ENCODE measurements at regions not wholly inside any gene's neighbourhood (a gene's known extent, or its start where the extent isn't known, plus 50 kb on each side); places are given as distances from the start of the nearest gene placed in this dataset.

GRCh38 chr2:2870106-2870505 lies 507.5 kb downstream of the EIPR1 start:
- H3K27ac ChIP-seq, result no peak overlapping the region
- intact Hi-C loops (cut with DNase I), result no loop called here
- no peaks in the 10 kb centered on the region for H3K9me3 ChIP-seq
- H3K4me3 ChIP-seq, result no peak overlapping the region
- H3K36me3 ChIP-seq, result no peaks in the 10 kb centered on the region
- TF ChIP-seq CTCF (IDR thresholded peaks at IDR 0.05), result no peak
- no peaks in the 10 kb centered on the region for H3K4me1 ChIP-seq
- no peak for DNase-seq
- H3K27me3 ChIP-seq, result no peaks in the 10 kb centered on the region
- no peak for ATAC-seq

GRCh38 chr2:2869553-2869952 lies 508.1 kb downstream of the EIPR1 start:
- no peak for TF ChIP-seq CTCF (IDR thresholded peaks at IDR 0.05)
- H3K4me3 ChIP-seq, result no peak overlapping the region
- no peaks in the 10 kb centered on the region for H3K27me3 ChIP-seq
- ATAC-seq (no peak), DNase-seq (no peak)
- no peaks in the 10 kb centered on the region for H3K36me3 ChIP-seq
- H3K9me3 ChIP-seq, result no peaks in the 10 kb centered on the region
- no peaks in the 10 kb centered on the region for H3K4me1 ChIP-seq
- intact Hi-C loops (cut with DNase I), result no loop called here
- H3K27ac ChIP-seq, result no peak overlapping the region

- Histone ChIP-seq H3K27ac (no peak overlapping the region), H3K4me1 (no peaks in the 10 kb centered on the region), H3K9me3 (no peaks in the 10 kb centered on the region), H3K36me3 (no peaks in the 10 kb centered on the region), H3K4me3 (no peak overlapping the region), H3K27me3 (no peaks in the 10 kb centered on the region)
- DNase-seq, result no peak
- ATAC-seq, result no peak
- no peak for TF ChIP-seq CTCF (IDR thresholded peaks at IDR 0.05)
- intact Hi-C loops (cut with DNase I), result no loop called here
Observed at GRCh38 chr2:2868085-2868484, 509.5 kb downstream of the EIPR1 start.

- no peak overlapping the region for H3K4me3 ChIP-seq
- no peak for ATAC-seq
- H3K9me3 ChIP-seq, result no peaks in the 10 kb centered on the region
- no peaks in the 10 kb centered on the region for H3K36me3 ChIP-seq
- H3K4me1 ChIP-seq, result no peaks in the 10 kb centered on the region
- H3K27ac ChIP-seq, result no peak overlapping the region
- DNase-seq, result no peak
- intact Hi-C loops (cut with DNase I), result no loop called here
- TF ChIP-seq CTCF (IDR thresholded peaks at IDR 0.05), result no peak
- no peaks in the 10 kb centered on the region for H3K27me3 ChIP-seq
Observed at GRCh38 chr2:2867397-2867979, 510.1 kb downstream of the EIPR1 start.

GRCh38 chr2:2866459-2866858 lies 511.2 kb downstream of the EIPR1 start:
- Histone ChIP-seq H3K36me3 (no peaks in the 10 kb centered on the region), H3K4me1 (no peaks in the 10 kb centered on the region), H3K27me3 (no peaks in the 10 kb centered on the region), H3K27ac (no peak overlapping the region), H3K9me3 (no peaks in the 10 kb centered on the region), H3K4me3 (no peak overlapping the region)
- ATAC-seq (no peak), DNase-seq (no peak)
- no peak for TF ChIP-seq CTCF (IDR thresholded peaks at IDR 0.05)
- intact Hi-C loops (cut with DNase I), result no loop called here

GRCh38 chr2:2862386-2862785 lies 515.2 kb downstream of the EIPR1 start:
- ATAC-seq, result no peak

More at GRCh38 chr2:2862386-2862785, 515.2 kb downstream of the EIPR1 start:
- H3K4me1 ChIP-seq, result no peaks in the 10 kb centered on the region
- no peak for TF ChIP-seq CTCF (IDR thresholded peaks at IDR 0.05)
- intact Hi-C loops (cut with DNase I), result no loop called here
- no peaks in the 10 kb centered on the region for H3K9me3 ChIP-seq
- H3K27me3 ChIP-seq, result no peaks in the 10 kb centered on the region
- no peaks in the 10 kb centered on the region for H3K36me3 ChIP-seq
- no peak overlapping the region for H3K27ac ChIP-seq
- DNase-seq, result no peak
- H3K4me3 ChIP-seq, result no peak overlapping the region

Data from upper lobe of right lung (tissue), 1 donor.